DMS 273 (cell line): ENCODE measurements at regions not wholly inside any gene's neighbourhood (a gene's known extent, or its start where the extent isn't known, plus 50 kb on each side); places are given as distances from the start of the nearest gene placed in this dataset.
"Not testable (repeated sequence)": the region's sequence is repeated elsewhere in the genome, so short reads cannot be mapped to it uniquely, and the experiment has no call there.

Source experiments
- DNase-seq: peaks from one replicate; lab custom pipeline; 2025; ENCODE audit not compliant: unreplicated experiment; lab: John Stamatoyannopoulos, UW

DNA sequence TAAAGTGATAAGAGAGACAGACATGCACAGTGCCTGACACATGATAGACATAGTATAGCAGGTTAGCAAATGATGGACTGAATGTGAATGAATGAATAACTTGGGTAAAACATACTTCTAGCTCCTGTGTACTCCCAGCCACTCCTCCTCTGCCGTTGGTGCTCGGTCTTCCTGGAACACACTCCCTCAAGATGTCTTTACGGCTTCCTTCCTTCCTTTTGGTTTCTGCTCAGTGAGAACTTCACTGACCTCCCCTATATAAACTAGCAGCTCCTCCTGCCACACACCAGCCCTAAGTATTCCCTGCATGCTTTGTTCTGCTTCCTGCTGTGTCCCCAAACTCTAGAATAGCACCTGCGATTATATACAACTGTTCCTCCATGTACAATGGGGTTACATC lies 50.2 kb downstream of the RAD54L2 start:
- no peak for DNase-seq

DNA sequence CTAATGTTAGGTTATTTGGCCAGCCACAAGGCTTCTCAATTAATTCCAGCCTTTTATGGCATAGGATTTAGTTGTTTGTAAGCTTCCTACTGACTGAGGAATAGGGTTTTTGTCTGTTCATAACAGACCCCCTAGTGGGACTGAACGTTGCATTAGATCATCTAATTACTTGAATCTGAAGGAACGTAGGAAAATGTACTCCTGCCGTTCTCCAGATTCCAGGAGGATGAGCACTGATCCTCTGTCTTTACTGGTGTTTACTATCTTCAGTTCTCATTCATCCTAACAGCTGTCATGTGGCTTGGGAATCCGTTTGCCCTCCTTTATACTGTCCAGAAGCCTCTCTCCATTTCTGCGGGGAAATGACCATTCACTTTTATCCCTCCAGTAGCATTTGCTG lies 52.7 kb downstream of the RAD54L2 start:
- DNase-seq: no peak

DNA sequence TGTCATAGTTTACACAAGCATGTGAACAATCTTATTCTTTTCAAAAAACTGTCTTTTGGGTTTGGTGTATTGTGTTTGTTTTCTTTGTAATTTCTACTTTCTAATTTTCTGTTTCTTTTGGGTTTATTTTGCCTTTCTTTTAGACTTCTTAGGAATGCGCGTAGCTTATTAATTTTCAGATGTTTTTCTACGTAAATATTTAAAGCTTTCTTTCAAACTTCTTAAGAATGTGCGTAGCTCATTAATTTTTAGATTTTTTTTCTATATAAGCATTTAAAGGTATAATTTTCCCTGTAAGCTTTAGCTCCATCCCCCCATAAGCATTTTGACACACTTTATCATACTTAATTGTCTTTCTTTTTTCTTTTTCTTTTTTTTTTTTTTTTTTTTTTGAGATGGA lies 55.2 kb downstream of the RAD54L2 start:
- DNase-seq: no peak

DNA sequence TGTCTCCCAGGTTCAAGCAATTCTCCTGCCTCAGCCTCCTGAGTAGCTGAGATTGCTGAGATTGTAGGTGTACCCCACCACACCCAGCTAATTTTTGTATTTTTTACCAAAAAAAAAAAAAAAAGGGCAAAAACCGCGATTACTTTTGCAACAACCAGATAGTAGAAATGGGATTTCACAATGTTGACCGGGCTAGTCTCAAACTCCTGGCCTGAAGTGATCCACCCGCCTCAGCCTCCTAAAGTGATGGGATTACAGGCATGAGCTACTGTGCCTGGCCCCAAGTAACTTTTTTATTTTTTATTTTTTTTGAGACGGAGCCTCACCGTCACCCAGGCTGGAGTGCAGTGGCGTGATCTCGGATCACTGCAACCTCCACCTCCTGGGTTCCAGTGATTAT lies 61.1 kb downstream of the RAD54L2 start:
- DNase-seq: not testable (repeated sequence)

DNA sequence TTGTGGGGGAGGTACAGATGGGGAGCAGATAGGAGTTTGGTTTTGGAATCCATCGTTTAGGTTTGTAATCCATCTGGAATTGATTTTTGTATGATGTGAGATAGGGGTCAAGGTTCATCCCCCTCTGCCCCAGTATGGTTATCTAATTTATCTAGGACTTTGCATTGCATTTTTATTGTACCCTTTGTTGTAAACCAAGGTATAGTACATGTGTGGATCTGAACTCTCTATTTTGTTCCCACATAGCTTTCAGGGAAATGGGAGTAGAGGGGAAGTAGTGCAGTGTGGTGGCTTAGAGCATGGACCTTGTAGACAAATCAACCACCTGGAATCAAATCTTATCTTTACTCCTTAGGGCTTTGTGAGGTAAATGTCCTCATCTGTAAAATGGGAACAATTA lies 65.7 kb downstream of the RAD54L2 start:
- no peak for DNase-seq

DNA sequence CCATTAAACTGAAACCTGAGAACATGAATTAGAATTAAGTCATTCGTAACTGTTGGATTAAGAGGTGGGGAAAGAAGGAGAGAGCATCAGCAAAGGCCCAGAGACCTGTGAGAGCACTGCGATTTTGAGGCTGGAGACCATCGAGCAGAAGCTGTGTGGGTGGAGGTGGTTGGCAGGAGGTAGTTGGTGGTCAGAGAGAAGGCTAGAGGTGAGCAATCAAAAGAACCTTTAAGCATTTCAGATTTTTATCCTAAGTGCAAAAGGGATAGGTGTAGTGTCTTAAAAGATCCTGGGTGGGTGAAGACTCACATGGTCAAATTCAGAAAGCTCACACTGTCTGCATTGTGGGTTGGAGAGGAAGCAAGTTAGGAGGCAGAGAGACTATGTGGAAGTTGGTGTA lies 65.1 kb upstream of the TEX264 start:
- no peak for DNase-seq

DNA sequence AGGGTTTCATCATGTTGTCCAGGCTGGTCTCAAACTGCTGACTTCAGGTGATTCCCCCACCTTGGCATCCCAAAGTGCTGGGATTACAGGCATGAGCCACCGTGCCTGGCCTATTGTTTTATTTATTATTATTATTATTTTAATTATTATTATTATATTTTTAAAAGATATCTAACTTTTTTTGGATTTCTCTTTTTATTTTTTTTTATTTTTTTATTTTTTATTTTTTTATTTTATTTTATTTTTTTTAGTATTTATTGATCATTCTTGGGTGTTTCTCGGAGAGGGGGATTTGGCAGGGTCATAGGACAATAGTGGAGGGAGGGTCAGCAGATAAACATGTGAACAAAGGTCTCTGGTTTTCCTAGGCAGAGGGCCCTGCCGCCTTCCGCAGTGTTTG lies 64.2 kb upstream of the TEX264 start:
- DNase-seq: not testable (repeated sequence)

DNA sequence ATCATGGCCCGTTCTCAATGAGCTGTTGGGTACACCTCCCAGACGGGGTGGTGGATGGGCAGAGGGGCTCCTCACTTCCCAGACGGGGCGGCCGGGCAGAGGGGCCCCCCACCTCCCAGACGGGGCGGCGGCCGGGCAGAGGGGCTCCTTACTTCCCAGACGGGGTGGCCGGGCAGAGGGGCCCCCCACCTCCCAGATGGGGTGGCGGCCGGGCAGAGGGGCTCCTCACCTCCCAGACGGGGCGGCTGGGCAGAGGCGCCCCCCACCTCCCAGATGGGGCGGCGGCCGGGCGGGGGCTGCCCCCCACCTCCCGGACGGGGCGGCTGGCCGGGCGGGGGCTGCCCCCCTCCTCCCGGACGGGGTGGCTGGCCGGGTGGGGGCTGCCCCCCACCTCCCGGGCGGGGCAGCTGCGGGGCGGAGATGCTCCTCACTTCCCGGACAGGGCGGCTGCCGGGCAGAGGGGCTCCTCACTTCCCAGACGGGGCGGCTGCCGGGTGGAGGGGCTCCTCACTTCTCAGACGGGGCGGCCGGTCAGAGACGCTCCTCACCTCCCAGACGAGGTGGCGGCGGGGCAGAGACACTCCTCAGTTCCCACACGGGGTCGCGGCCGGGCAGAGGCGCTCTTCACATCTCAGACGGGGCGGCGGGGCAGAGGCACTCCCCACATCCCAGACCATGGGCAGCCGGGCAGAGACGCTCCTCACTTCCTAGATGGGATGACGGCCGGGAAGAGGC lies 63.3 kb upstream of the TEX264 start:
- DNase-seq: not testable (repeated sequence)

DNA sequence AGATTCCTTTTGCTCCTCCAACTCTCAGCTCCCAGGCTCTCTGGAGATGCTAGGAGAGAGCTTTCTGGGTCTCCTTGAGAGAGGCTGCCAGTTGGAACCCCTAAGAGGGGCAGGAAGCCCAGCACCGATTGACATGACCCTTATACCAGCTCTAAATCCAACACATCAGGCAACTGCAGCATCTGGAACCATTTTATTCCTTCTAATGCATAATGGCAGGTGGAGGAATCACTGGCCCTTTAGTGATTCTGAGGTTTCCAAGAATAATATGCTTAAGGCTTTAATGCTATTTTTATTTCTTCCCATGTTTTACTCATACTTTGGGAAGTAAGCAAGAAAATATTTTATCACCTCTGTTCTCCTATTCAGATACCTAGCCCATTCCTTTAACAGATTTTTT lies 60.3 kb upstream of the TEX264 start:
- no peak for DNase-seq

DNA sequence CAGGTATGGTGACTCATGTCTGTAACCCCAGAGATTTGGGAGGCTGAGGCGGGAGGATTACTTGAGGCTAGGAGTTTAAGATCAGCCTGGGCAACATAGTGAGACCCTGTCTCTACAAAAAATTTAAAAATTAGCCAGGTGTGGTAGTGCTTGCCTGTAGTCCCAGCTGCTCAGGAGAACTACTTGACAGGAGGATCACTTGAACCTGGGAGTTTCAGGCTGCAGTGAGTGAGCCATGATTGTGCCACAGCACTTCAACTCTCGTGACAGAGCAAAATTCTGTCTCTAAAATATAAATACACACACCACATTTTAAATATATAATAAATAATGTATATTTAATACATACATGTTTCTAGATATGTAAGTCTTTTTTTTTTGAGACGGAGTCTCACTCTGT lies 53.5 kb upstream of the TEX264 start:
- no peak for DNase-seq

DNA sequence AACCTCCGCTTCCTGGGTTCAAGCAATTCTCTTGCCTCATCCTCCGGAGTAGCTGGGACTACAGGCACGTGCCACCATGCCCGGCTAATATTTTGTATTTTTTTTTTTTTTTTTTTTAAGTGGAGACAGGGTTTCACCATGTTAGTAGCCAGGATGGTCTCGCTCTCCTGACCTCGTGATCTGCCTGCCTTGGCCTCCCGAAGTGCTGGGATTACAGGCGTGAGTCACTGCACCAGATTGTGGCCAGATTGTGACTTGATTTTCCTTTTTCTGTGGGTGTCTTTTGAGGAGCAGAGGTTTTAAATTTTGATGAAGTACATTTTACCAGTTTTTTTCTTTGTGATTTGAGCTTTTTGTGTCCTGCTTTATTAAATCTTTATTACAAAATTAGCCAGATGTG lies 53.0 kb upstream of the TEX264 start:
- peak; percentile 4 for DNase-seq

DNA sequence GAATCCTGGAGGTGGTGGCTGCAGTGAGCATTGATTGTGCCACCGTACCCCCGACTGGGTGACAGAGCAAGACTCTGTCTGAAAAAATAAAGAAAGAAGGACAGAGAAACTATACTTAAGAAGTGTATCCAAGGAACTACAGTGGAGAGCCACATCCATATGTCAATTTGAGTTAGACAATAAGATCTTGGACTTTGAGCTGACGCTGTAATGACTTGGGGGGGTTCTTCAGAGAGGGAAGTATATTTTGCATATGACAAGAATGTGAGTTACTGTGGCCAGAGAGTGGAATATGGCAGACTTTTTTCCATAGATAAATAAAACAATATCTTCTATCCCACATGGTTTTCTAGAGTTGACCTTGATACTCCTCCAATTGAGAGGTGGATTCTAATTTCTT lies 52.6 kb upstream of the TEX264 start:
- no peak for DNase-seq

DNA sequence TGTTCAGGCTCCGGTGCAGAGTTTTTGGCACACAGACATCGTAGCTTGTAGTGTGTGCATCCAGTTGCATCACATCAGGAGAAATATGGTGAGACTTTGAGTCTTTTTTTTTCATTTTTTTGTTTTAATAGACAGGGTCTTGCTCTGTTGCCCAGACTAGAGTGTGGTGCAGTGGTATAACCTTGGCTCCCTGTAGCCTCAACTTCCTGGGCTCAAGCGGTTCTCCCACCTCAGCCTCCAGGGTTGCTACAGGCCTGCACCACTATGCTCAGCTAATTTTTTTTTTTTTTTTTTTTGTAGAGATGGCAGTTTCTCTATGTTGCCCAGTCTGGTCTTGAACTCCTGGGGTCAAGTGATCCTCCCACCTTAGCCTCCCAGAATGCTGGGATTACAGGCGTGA lies 51.1 kb upstream of the TEX264 start:
- DNase-seq: no peak

DNA sequence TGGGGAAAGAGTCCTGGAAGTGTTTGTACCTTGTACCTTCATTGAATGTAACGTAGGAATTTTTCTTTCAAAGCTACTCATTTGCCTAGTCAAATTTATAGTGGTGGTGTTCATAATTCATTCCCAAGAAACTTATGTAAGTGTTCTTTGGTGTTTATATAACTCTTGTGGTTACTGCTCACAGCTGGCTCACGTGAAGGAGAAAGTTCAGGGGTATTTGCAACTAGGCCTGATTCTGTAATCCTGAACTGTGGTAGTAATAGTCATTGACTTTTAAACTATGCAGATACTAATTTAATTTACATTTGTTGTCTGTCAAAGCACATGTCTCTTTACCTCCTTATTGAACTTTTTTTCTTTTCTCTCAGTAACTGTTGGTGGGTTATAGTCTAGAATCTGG lies 50.5 kb upstream of the TEX264 start:
- no peak for DNase-seq

DNA sequence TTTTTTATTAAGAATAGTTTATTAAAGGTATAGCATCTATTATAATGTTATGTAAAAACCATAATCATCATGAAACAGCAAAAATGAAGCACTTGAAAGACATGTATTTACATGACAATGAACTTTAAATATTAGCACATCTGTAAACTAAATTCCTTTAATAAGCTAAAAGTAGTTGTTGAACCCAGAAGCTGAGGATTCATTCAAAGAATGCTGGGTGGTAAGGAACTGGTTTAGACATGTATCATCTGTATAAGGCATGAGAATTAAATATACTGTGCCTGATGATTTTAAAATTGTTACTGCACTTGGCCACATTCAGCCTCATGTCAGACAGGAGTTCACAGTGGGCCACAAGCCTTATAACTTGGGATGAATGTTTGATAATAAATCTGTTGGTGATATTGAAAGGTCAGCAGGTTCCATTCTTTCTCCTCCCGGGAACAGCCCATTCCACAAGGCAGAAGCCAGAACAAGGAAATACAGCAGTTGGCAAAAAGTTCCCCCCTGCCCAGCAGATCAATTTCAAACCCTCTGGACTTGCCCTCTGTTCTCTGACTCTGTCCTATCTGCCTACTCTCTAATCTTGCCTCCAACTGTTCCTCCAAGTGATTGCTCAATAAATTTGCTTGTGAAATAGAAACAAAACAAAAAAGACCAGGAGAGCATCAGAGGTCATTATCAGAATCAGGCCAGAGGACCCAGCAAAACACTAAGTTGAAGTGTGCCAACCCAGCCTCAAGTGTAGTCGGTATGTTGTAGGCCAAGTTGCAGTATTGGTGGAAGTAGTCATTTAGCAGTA lies 49.8 kb upstream of the TEX264 start:
- DNase-seq: peak; percentile 50
